Endothelial cell of umbilical vein (primary cell): ENCODE measurements at regions not wholly inside any gene's neighbourhood (a gene's known extent, or its start where the extent isn't known, plus 50 kb on each side); places are given as distances from the start of the nearest gene placed in this dataset.

Source experiments
- BruUV-seq: library from RNA; stranded (reverse); fragments of 400-500 nt; replicated peaks from 2 replicates; lab custom pipeline; 2021; lab: Mats Ljungman, UMichigan
- CTCF ChIA-PET: fragments of 300-600, 350-600 bp; sonication (Branson Sonifier 250); formaldehyde crosslinking; loops from one replicate; lab custom pipeline; 2021; ENCODE audit warnings: antibody characterized with exemption, inconsistent platforms; lab: Charles Lee
- POLR2A ChIA-PET: fragments of 300-600, 350-600 bp; sonication (Branson Sonifier 250); formaldehyde crosslinking; loops from one replicate; lab custom pipeline; 2021; ENCODE audit warnings: antibody characterized with exemption, inconsistent platforms; lab: Charles Lee
- DNase-seq: peaks from one replicate; pipeline ENCODE4 v3.0.0-alpha.2; 2011; ENCODE audit warnings: low read depth, low spot score
- FAIRE-seq: peaks from 2 replicates; lab custom pipeline; 2011; peaks lifted over from hg19 to GRCh38; lab: Jason Lieb, UNC
- H2AFZ ChIP-seq: 2 replicates; pipeline ENCODE4 v1.6.0; 2012; ENCODE audit warnings: low read depth, low read length, control low read depth, inconsistent platforms
- H3K27ac ChIP-seq: 2 replicates; pipeline ENCODE4 v1.5.1; 2011; ENCODE audit warnings: low read depth, mild to moderate bottlenecking, control low read depth, low read length, moderate library complexity; ENCODE audit not compliant: insufficient read depth
- H3K27me3 ChIP-seq, 2 experiments: 2 replicates each; pipeline versions ENCODE4 v1.6.0 to v1.6.1; 2011; ENCODE audit warnings: low read length in 2 of 2, mixed read lengths in 1 of 2; ENCODE audit not compliant: control insufficient read depth in 2 of 2, insufficient read depth in 2 of 2
- H3K36me3 ChIP-seq, 2 experiments: 2 replicates in 1 of 2; 3 replicates in 1 of 2; pipeline ENCODE4 v1.5.1; 2011; ENCODE audit warnings: low read length in 2 of 2, mild to moderate bottlenecking in 1 of 2, moderate library complexity in 1 of 2; ENCODE audit not compliant: control insufficient read depth in 2 of 2, insufficient read depth in 2 of 2; ENCODE audit errors: extremely low read depth in 1 of 2
- H3K4me1 ChIP-seq: 3 replicates; pipeline ENCODE4 v1.5.1; 2011; ENCODE audit warnings: mild to moderate bottlenecking, low read length; ENCODE audit not compliant: control insufficient read depth, insufficient read depth; ENCODE audit errors: extremely low read depth
- H3K4me2 ChIP-seq: 2 replicates; pipeline ENCODE4 v1.6.1; 2011; ENCODE audit warnings: low read length, control low read depth, mixed read lengths; ENCODE audit not compliant: insufficient read depth
- H3K4me3 ChIP-seq, 3 experiments: fragments of 200-600 bp in 1 of 3; sonication (generic), shearing (Covaris generic) in 1 of 3; replicated peaks in 1 of 3; 2 replicates each; pipeline ENCODE4 v1.5.1; 2011 to 2016; ENCODE audit warnings: control low read depth in 3 of 3, low read length in 3 of 3, mild to moderate bottlenecking in 2 of 3, inconsistent platforms in 1 of 3, low read depth in 1 of 3, moderate library complexity in 1 of 3; ENCODE audit not compliant: insufficient read depth in 1 of 3
- H3K79me2 ChIP-seq: 2 replicates; pipeline ENCODE4 v1.6.0; 2012; ENCODE audit warnings: low read length, inconsistent platforms; ENCODE audit not compliant: control insufficient read depth, insufficient read depth
- H3K9ac ChIP-seq: replicated peaks from 2 replicates; pipeline ENCODE3; 2011; ENCODE audit warnings: low read length, control low read depth; ENCODE audit not compliant: insufficient read depth; ENCODE audit errors: extremely low read depth
- H3K9me1 ChIP-seq: replicated peaks from 3 replicates; pipeline ENCODE4 v1.6.0; 2011; ENCODE audit warnings: mild to moderate bottlenecking, low read length; ENCODE audit not compliant: control insufficient read depth, insufficient read depth; ENCODE audit errors: extremely low read depth
- H3K9me3 ChIP-seq: replicated peaks from 2 replicates; pipeline ENCODE4 v1.5.1; 2012; ENCODE audit warnings: low read length, inconsistent platforms; ENCODE audit not compliant: control insufficient read depth, insufficient read depth
- H4K20me1 ChIP-seq: replicated peaks from 2 replicates; pipeline ENCODE3; 2011; ENCODE audit warnings: mild to moderate bottlenecking, low read length; ENCODE audit not compliant: control insufficient read depth, insufficient read depth; ENCODE audit errors: extremely low read depth
- EZH2 ChIP-seq: IDR thresholded peaks from 2 replicates; pipeline ENCODE4 v1.6.1; 2012; ENCODE audit warnings: borderline replicate concordance, low read depth, mild to moderate bottlenecking, moderate library complexity, low read length, inconsistent platforms; ENCODE audit not compliant: severe bottlenecking
- FOS ChIP-seq: IDR thresholded peaks from 2 replicates; pipeline ENCODE4 v1.6.1; 2011; ENCODE audit warnings: mild to moderate bottlenecking, low read length, moderate library complexity, borderline replicate concordance; ENCODE audit not compliant: insufficient read depth
- GATA2 ChIP-seq: IDR thresholded peaks from 2 replicates; pipeline ENCODE4 v1.7.0; 2011; ENCODE audit warnings: low read depth, mild to moderate bottlenecking, moderate library complexity, mixed read lengths, low read length; ENCODE audit not compliant: insufficient read length, insufficient read depth
- JUN ChIP-seq: IDR thresholded peaks from 2 replicates; pipeline ENCODE4 v1.6.1; 2011; ENCODE audit warnings: borderline replicate concordance, low read depth; ENCODE audit not compliant: insufficient read length, insufficient read depth
- MAX ChIP-seq: IDR thresholded peaks from 2 replicates; pipeline ENCODE4 v1.6.1; 2011; ENCODE audit not compliant: insufficient read depth, insufficient read length
- MYC ChIP-seq: IDR thresholded peaks from one replicate; pipeline ENCODE4 v1.6.1; 2011; ENCODE audit warnings: mild to moderate bottlenecking, low read depth, low read length
- POLR2A ChIP-seq: IDR thresholded peaks from 2 replicates; pipeline ENCODE4 v1.6.1; 2012; ENCODE audit warnings: low read depth, mild to moderate bottlenecking, control low read depth, low read length
- POLR2AphosphoS5 ChIP-seq: IDR thresholded peaks from 2 replicates; pipeline ENCODE4 v1.6.1; 2012; ENCODE audit warnings: low read depth, mild to moderate bottlenecking, control low read depth, low read length, moderate library complexity; ENCODE audit not compliant: insufficient read depth
- dilution Hi-C: fragments of 300-500 bp; cut with MboI; formaldehyde crosslinking; loops from one replicate; pipeline ENCODE4 v1.15.0; 2019; ENCODE audit warnings: low sequenced_read_pairs; ENCODE audit not compliant: extremely low pct_ligation_motif_present
- intact Hi-C: fragments of 100-400 bp; cut with micrococcal nuclease; formaldehyde crosslinking; loops from one replicate; pipeline ENCODE4 v1.10.0; 2022
- TF ChIP-seq, protein P1 (sequence below), 2 donors: IDR thresholded peaks; 1 replicate in 1 of 2; 2 replicates in 1 of 2; pipeline ENCODE4 v1.5.1; 2011; ENCODE audit warnings: low read length in 2 of 2, mild to moderate bottlenecking in 2 of 2, moderate library complexity in 2 of 2, control low read depth in 1 of 2, inconsistent platforms in 1 of 2, low read depth in 1 of 2; ENCODE audit not compliant: insufficient read depth in 1 of 2; ENCODE audit errors: extremely low read depth in 1 of 2

DNA sequence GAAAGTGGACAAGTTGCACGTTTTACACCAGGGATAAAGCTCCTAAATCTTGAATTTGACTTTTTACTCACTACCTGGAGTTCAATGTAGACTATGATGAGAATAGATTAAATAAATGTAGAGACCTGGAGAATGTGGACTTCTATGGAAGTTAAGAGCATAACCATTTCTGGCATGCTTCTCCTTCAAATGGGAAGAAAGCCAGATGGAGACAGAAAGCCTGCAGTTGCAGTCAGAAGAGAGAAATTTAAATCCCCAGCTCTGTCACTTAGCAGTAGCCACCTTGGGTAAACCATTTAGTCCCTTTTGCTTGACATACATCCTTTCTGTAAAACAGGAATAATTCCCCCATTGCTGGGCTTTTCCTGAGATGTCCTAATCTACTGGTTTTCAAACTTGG lies 355.3 kb upstream of the AUTS2 start:
- POLR2A ChIA-PET, result no interaction called here

GRCh38 chr7:69244701-69245100 lies 353.6 kb upstream of the AUTS2 start:
- Histone ChIP-seq H3K27me3 (no peaks in the 10 kb centered on the region), H3K4me3 (no peak overlapping the region), H4K20me1 (no peaks in the 10 kb centered on the region), H3K4me2 (no peak overlapping the region), H3K9ac (no peak overlapping the region), H3K9me1 (no peaks in the 10 kb centered on the region), H3K36me3 (no peaks in the 10 kb centered on the region), H3K27ac (no peak overlapping the region), H3K79me2 (no peaks in the 10 kb centered on the region), H3K9me3 (no peaks in the 10 kb centered on the region), H2AFZ (no peak overlapping the region), H3K4me1 (no peaks in the 10 kb centered on the region)
- TF ChIP-seq MAX, result no peak
- no peak for TF ChIP-seq FOS
- TF ChIP-seq, protein P1, sequence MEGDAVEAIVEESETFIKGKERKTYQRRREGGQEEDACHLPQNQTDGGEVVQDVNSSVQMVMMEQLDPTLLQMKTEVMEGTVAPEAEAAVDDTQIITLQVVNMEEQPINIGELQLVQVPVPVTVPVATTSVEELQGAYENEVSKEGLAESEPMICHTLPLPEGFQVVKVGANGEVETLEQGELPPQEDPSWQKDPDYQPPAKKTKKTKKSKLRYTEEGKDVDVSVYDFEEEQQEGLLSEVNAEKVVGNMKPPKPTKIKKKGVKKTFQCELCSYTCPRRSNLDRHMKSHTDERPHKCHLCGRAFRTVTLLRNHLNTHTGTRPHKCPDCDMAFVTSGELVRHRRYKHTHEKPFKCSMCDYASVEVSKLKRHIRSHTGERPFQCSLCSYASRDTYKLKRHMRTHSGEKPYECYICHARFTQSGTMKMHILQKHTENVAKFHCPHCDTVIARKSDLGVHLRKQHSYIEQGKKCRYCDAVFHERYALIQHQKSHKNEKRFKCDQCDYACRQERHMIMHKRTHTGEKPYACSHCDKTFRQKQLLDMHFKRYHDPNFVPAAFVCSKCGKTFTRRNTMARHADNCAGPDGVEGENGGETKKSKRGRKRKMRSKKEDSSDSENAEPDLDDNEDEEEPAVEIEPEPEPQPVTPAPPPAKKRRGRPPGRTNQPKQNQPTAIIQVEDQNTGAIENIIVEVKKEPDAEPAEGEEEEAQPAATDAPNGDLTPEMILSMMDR (IDR thresholded peaks at IDR 0.05; ENCODE audit: extremely low read depth in 1 of 2, insufficient read depth in 1 of 2, low read depth in 1 of 2, low read length in 2 of 2), result no peak
- no peak for TF ChIP-seq GATA2
- TF ChIP-seq POLR2AphosphoS5, result no peak
- TF ChIP-seq EZH2, result no peak
- no peak for TF ChIP-seq MYC
- no peak for TF ChIP-seq JUN
- no peak for TF ChIP-seq POLR2A
- intact Hi-C loops (no loop called here), dilution Hi-C loops (no loop called here)
- ChIA-PET CTCF (no interaction called here), POLR2A (no interaction called here)
- no TSS peak for BruUV-seq
- DNase-seq (no peak), FAIRE-seq (no peak)

More for the DNA sequence above, 355.3 kb upstream of the AUTS2 start:
- H3K27me3 ChIP-seq, result no peaks in the 10 kb centered on the region
- TF ChIP-seq POLR2A (no peak), GATA2 (no peak), POLR2AphosphoS5 (no peak), MYC (no peak)
- DNase-seq (no peak), FAIRE-seq (no peak)
- no peak overlapping the region for H3K4me3 ChIP-seq
- no peaks in the 10 kb centered on the region for H3K4me1 ChIP-seq
- intact Hi-C loops, result no loop called here
- no TSS peak for BruUV-seq
- CTCF ChIA-PET, result no interaction called here
- H3K9me1 ChIP-seq, result no peaks in the 10 kb centered on the region
- no peak overlapping the region for H3K9ac ChIP-seq
- no peaks in the 10 kb centered on the region for H4K20me1 ChIP-seq
- dilution Hi-C loops, result no loop called here
- no peaks in the 10 kb centered on the region for H3K79me2 ChIP-seq
- no peaks in the 10 kb centered on the region for H3K9me3 ChIP-seq
- no peak overlapping the region for H2AFZ ChIP-seq
- no peak overlapping the region for H3K27ac ChIP-seq
- no peaks in the 10 kb centered on the region for H3K36me3 ChIP-seq
- no peak overlapping the region for H3K4me2 ChIP-seq
